Osteocyte (in vitro differentiated cells): ENCODE measurements at regions not wholly inside any gene's neighbourhood (a gene's known extent, or its start where the extent isn't known, plus 50 kb on each side); places are given as distances from the start of the nearest gene placed in this dataset.

Experiments
- DNase-seq: peaks from one replicate; pipeline ENCODE4 v3.0.0; 2021; ENCODE audit warnings: mixed read lengths; ENCODE audit not compliant: unreplicated experiment; ENCODE audit errors: extremely low spot score
- H3K27ac Mint-ChIP-seq: one replicate; pipeline ENCODE4 v1.8.0; 2021; ENCODE audit warnings: mild to moderate bottlenecking, mixed read lengths; ENCODE audit not compliant: unreplicated experiment
- H3K27me3 Mint-ChIP-seq: one replicate; pipeline ENCODE4 v1.8.0; 2021; ENCODE audit warnings: mixed read lengths; ENCODE audit not compliant: unreplicated experiment
- H3K36me3 Mint-ChIP-seq: one replicate; pipeline ENCODE4 v1.8.0; 2021; ENCODE audit warnings: mixed read lengths; ENCODE audit not compliant: unreplicated experiment
- H3K4me1 Mint-ChIP-seq: one replicate; pipeline ENCODE4 v1.8.0; 2021; ENCODE audit warnings: mixed read lengths; ENCODE audit not compliant: unreplicated experiment
- H3K4me3 Mint-ChIP-seq: one replicate; pipeline ENCODE4 v1.8.0; 2021; ENCODE audit warnings: mild to moderate bottlenecking, moderate library complexity, mixed read lengths; ENCODE audit not compliant: unreplicated experiment
- H3K9me3 Mint-ChIP-seq: one replicate; pipeline ENCODE4 v1.8.0; 2021; ENCODE audit warnings: mixed read lengths; ENCODE audit not compliant: unreplicated experiment
- CTCF ChIP-seq: fragments of 200-600 bp; sonication (generic); IDR thresholded peaks from 2 replicates; pipeline ENCODE4 v1.5.0; 2021; ENCODE audit warnings: antibody characterized with exemption, mild to moderate bottlenecking, moderate library complexity

GRCh38 chr11:130553306-130553705, 104.9 kb downstream of the ADAMTS15 start:
- H3K4me3 Mint-ChIP-seq: no peak overlapping the region
- DNase-seq: no peak

GRCh38 chr11:130554241-130555055, 106.0 kb downstream of the ADAMTS15 start:
- Mint-ChIP-seq H3K9me3 (peaks cover 4% of the 10 kb centered on the region), H3K36me3 (no peaks in the 10 kb centered on the region), H3K27me3 (no peaks in the 10 kb centered on the region), H3K4me3 (no peak overlapping the region), H3K27ac (no peak overlapping the region), H3K4me1 (peaks cover 4% of the 10 kb centered on the region)
- DNase-seq: no peak
- no peak for TF ChIP-seq CTCF

More at GRCh38 chr11:130553306-130553705, 104.9 kb downstream of the ADAMTS15 start:
- Mint-ChIP-seq H3K9me3 (no peaks in the 10 kb centered on the region), H3K27ac (no peak overlapping the region), H3K4me1 (peaks cover 6% of the 10 kb centered on the region), H3K27me3 (no peaks in the 10 kb centered on the region), H3K36me3 (no peaks in the 10 kb centered on the region)
- TF ChIP-seq CTCF: no peak

DNA sequence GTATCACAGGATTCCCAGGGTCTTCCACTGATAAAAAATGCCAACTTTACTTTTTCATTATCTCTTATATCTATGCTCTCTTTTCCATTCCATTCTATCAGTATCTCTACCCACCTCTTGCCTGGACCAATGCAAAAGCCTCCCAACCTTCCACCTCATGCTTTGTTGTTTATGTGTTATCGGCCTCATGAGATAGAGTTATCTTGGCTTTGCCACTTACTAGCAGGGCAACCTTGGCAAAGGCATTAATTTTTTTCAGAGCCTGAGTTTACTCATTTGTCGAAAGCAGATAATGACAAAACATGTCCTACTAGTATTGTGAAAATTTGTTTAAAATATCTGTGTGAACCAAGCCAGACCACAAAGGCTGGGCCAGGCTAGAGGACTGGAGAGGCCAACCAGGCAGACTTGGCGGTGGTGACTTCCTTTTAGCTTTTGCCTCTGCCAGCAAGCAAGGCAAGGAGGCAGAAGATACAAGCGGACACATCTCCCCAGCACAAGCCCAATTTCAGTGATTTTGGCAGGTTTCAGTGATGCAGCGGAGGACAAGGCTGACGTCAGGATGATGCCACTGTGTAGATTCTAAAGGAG, 106.9 kb downstream of the ADAMTS15 start:
- no peak for DNase-seq
- TF ChIP-seq CTCF: no peak
- Mint-ChIP-seq H3K27ac (no peak overlapping the region), H3K4me1 (peaks cover 2% of the 10 kb centered on the region), H3K9me3 (peaks cover 4% of the 10 kb centered on the region), H3K4me3 (no peak overlapping the region), H3K27me3 (no peaks in the 10 kb centered on the region), H3K36me3 (no peaks in the 10 kb centered on the region)

GRCh38 chr11:130560000-130560780, 111.7 kb downstream of the ADAMTS15 start:
- Mint-ChIP-seq H3K27ac (no peak overlapping the region), H3K36me3 (no peaks in the 10 kb centered on the region), H3K4me3 (no peak overlapping the region), H3K27me3 (no peaks in the 10 kb centered on the region), H3K9me3 (peaks cover 4% of the 10 kb centered on the region), H3K4me1 (peaks cover 24% of the 10 kb centered on the region)
- no peak for DNase-seq
- TF ChIP-seq CTCF: no peak

DNA sequence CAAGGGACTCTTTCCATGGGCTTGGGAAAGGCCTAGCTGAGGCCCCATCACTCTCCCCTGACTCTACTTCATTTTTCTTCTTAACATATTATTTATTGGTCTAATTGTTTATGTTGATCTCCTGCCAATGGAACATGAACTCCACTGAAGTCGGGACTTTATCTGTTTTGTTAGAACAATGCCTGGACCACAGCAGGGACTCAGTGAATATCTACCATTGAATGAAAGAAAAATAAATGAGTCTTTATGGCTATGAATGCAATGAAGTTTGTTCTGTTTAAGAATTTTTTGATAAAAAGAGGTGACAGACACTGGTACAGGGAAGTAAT, 112.3 kb downstream of the ADAMTS15 start:
- Mint-ChIP-seq H3K36me3 (no peaks in the 10 kb centered on the region), H3K9me3 (peaks cover 4% of the 10 kb centered on the region), H3K4me3 (no peak overlapping the region), H3K27me3 (no peaks in the 10 kb centered on the region), H3K4me1 (peaks cover 24% of the 10 kb centered on the region), H3K27ac (peak overlapping the region; percentile 0)
- no peak for TF ChIP-seq CTCF
- DNase-seq: no peak
